Lower leg skin (tissue), 3 donors: ENCODE measurements at regions not wholly inside any gene's neighbourhood (a gene's known extent, or its start where the extent isn't known, plus 50 kb on each side); places are given as distances from the start of the nearest gene placed in this dataset.

Experiments used
- POLR2A ChIP-seq, 2 donors: fragments of 450-650 bp; IDR thresholded peaks; one replicate each; pipeline ENCODE4 v1.6.1; 2016 to 2017; ENCODE audit warnings: antibody characterized with exemption in 2 of 2, mild to moderate bottlenecking in 1 of 2, moderate library complexity in 1 of 2
- TF ChIP-seq, protein P1 (sequence below), 3 donors: fragments of 450-650 bp; IDR thresholded peaks; one replicate each; pipeline ENCODE4 v1.5.1; 2016; ENCODE audit warnings: antibody characterized with exemption in 3 of 3, mild to moderate bottlenecking in 3 of 3, moderate library complexity in 2 of 3

DNA sequence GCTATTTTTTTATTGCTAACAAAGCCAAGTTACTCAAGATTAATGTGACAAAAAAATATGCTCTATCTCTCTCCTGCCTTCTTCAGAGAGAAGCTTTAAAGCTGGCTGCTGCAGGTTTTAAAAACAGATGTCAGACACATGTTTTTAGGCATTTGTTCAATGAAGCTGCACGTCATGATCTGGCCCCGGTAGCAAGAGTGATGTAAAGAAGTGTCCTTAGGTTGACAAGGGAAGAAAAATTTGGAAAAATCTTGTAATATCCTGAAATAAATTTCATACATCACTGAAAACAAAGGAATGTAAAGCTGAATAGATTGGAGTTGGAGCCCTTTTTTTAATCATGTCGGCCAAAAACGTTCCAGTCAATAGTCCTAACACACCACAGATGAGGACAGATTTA, 531.4 kb upstream of the NBEA start:
- TF ChIP-seq, protein P1, sequence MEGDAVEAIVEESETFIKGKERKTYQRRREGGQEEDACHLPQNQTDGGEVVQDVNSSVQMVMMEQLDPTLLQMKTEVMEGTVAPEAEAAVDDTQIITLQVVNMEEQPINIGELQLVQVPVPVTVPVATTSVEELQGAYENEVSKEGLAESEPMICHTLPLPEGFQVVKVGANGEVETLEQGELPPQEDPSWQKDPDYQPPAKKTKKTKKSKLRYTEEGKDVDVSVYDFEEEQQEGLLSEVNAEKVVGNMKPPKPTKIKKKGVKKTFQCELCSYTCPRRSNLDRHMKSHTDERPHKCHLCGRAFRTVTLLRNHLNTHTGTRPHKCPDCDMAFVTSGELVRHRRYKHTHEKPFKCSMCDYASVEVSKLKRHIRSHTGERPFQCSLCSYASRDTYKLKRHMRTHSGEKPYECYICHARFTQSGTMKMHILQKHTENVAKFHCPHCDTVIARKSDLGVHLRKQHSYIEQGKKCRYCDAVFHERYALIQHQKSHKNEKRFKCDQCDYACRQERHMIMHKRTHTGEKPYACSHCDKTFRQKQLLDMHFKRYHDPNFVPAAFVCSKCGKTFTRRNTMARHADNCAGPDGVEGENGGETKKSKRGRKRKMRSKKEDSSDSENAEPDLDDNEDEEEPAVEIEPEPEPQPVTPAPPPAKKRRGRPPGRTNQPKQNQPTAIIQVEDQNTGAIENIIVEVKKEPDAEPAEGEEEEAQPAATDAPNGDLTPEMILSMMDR (IDR thresholded peaks at IDR 0.05): no peak
- TF ChIP-seq POLR2A (IDR thresholded peaks at IDR 0.05): no peak
